NCI-H2081 treated with DMSO at 0.1 percent for 48 hours (cell line): ENCODE measurements at regions not wholly inside any gene's neighbourhood (a gene's known extent, or its start where the extent isn't known, plus 50 kb on each side); places are given as distances from the start of the nearest gene placed in this dataset.

Experiments
- DNase-seq: peaks from one replicate; lab custom pipeline; 2025; lab: John Stamatoyannopoulos, UW

- no peak for DNase-seq
Measured at GRCh38 chr5:3888310-3888709, 292.7 kb downstream of the IRX1 start.

- DNase-seq: no peak
Measured at GRCh38 chr5:3889412-3890142, 293.9 kb downstream of the IRX1 start.

- DNase-seq: no peak
Measured at GRCh38 chr5:3891113-3891512, 295.5 kb downstream of the IRX1 start.

GRCh38 chr5:3893527-3893926, 297.9 kb downstream of the IRX1 start:
- no peak for DNase-seq

- no peak for DNase-seq
Measured at GRCh38 chr5:3893975-3894374, 298.3 kb downstream of the IRX1 start.

GRCh38 chr5:3896098-3896497, 300.5 kb downstream of the IRX1 start:
- DNase-seq: no peak

- DNase-seq: no peak
Measured at GRCh38 chr5:3899093-3899492, 303.5 kb downstream of the IRX1 start.

- no peak for DNase-seq
Measured at GRCh38 chr5:3904584-3904983, 309.0 kb downstream of the IRX1 start.

- no peak for DNase-seq
Measured at GRCh38 chr5:3905031-3905430, 309.4 kb downstream of the IRX1 start.

- DNase-seq: no peak
Measured at GRCh38 chr5:3905521-3905920, 309.9 kb downstream of the IRX1 start.

GRCh38 chr5:3911111-3911510, 315.5 kb downstream of the IRX1 start:
- DNase-seq: no peak

GRCh38 chr5:3911773-3912172, 316.1 kb downstream of the IRX1 start:
- no peak for DNase-seq

GRCh38 chr5:3912790-3913189, 317.2 kb downstream of the IRX1 start:
- no peak for DNase-seq

GRCh38 chr5:3913279-3913678, 317.6 kb downstream of the IRX1 start:
- no peak for DNase-seq

- DNase-seq: no peak
Measured at GRCh38 chr5:3925022-3925421, 329.4 kb downstream of the IRX1 start.

- no peak for DNase-seq
Measured at GRCh38 chr5:3925935-3926334, 330.3 kb downstream of the IRX1 start.

GRCh38 chr5:3929799-3930198, 334.2 kb downstream of the IRX1 start:
- no peak for DNase-seq

- no peak for DNase-seq
Measured at GRCh38 chr5:3931976-3932375, 336.3 kb downstream of the IRX1 start.

GRCh38 chr5:3933536-3933935, 337.9 kb downstream of the IRX1 start:
- no peak for DNase-seq

- DNase-seq: no peak
Measured at GRCh38 chr5:3933966-3934365, 338.3 kb downstream of the IRX1 start.

- DNase-seq: no peak
Measured at GRCh38 chr5:3943859-3944258, 348.2 kb downstream of the IRX1 start.

- DNase-seq: no peak
Measured at GRCh38 chr5:3944930-3945329, 349.3 kb downstream of the IRX1 start.

GRCh38 chr5:3948838-3949237, 353.2 kb downstream of the IRX1 start:
- no peak for DNase-seq

GRCh38 chr5:3954199-3954598, 358.6 kb downstream of the IRX1 start:
- no peak for DNase-seq
